HG02884 (cell line): ENCODE measurements at regions not wholly inside any gene's neighbourhood (a gene's known extent, or its start where the extent isn't known, plus 50 kb on each side); places are given as distances from the start of the nearest gene placed in this dataset.
"Not testable (repeated sequence)": the region's sequence is repeated elsewhere in the genome, so short reads cannot be mapped to it uniquely, and the experiment has no call there.

ENCODE experiments used
- ATAC-seq: cut with Tn5 transposase; IDR thresholded peaks from one replicate; pipeline ENCODE4 v1.9.1; 2021; ENCODE audit warnings: mild to moderate bottlenecking, moderate library complexity; ENCODE audit not compliant: unreplicated experiment

- no peak for ATAC-seq
These were observed 481.4 kb downstream of the XYLT1 start for GRCh38 chr16:16989368-16989767.

DNA sequence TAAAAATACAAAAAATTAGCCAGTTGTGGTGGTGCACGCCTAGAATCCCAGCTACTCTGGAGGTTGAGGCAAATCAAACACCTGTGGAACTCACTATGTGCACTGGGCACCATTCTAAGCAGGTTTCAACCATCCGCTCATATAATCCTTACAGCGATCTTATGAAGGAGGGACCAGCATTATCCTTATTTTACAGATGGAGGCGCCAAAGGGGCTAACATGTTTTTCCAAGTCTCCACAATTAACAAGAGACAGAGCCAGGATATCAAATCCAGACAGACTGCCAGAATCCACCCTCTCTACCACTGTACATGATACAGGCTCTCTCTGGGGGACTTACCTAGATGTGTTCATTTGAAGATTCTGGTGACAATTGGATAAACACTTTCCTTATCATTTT, 479.0 kb downstream of the XYLT1 start:
- no peak for ATAC-seq

DNA sequence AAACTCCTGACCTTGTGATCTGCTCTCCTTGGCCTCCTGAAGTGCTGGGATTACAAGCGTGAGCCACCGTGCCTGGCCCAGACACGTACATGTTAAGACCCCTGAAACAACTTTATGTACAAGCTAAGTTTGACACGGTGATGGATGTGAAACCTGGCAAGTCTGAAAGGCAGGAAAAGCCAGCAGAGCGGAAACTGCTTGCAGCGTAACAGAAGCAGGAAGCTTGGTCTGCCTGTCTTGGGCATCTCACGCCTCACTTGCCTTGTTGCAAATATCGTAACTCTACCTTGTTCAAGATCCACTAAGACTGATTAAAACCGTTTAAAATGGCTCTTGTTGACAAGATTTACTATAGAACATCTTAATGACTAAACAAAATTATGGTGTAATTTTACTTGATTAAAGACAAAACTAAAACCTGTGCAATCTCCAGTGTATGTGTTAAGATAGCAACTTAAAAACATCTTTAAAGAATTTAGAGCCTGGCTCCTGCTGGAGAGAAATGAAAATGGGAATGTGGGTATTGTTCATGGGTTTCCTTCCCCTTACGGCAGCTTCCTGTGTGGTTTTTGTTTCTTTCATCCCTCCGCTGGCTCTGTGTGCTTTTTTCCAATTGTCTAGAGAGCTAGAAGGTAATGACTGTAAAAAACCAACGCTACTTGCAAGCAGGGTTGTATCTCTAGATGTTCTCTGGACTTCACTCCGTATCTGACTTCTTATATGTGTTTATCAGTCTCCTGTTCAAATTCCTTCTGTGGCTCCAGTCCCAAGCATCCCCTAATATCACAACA, 477.6 kb downstream of the XYLT1 start:
- ATAC-seq: no peak

DNA sequence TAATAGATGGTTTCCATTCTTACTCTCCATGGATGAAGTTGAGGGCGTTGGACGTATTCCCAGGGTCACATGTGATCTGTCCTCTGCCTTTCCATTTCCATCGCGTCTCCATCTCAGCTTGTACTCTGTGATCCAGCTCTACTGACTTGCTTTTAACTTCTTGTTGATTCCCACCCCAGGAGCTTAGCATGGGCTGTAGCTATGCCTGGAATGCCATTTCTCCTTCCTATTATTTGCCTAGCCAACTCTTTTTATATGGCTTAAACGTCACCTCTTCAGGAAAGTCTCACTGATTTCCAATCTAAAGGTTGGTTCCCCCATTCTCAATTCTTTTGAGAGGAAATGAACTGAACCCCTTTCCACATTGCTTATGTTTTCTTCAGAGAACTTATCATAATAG, 475.9 kb downstream of the XYLT1 start:
- ATAC-seq: no peak

GRCh38 chr16:16996827-16997226, 473.9 kb downstream of the XYLT1 start:
- ATAC-seq: no peak

GRCh38 chr16:16997349-16997748, 473.4 kb downstream of the XYLT1 start:
- no peak for ATAC-seq

DNA sequence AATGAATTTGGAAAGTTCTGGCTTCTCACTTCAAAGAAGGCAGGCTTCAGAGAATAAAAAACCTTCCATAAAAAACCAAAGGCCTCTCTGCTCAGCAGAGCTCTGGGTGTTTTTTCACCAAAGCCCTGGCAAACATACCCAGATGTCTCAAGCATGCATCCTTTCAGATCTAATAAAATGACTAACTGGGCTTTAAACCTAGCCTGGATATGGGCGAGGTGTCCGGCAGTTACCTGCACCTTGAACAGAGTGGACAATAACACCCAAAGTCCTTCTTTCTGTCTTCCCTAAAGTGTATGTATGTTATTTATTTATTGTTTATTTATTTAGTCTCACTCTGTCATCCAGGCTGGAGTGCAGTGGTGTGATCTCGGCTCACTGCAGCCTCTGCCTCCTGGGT, 469.3 kb downstream of the XYLT1 start:
- no peak for ATAC-seq

DNA sequence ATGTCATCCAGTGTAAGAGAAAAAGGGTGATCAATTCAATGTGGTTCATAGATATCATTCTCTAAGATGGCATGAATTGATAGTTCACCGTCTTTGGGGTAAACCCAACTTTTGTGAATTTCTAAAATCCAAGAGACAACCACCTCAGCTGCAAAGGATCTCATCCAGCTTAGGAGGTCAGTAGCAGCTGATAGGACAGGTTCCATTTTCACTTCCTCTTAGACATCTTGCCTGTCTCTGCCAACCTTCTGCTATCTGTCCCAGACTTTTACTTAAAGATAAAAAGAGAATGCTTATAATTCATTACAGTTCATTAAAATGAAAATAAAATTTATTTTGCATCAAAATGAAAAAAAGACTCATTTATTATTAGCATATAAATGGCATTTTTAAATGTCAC, 468.2 kb downstream of the XYLT1 start:
- no peak for ATAC-seq

DNA sequence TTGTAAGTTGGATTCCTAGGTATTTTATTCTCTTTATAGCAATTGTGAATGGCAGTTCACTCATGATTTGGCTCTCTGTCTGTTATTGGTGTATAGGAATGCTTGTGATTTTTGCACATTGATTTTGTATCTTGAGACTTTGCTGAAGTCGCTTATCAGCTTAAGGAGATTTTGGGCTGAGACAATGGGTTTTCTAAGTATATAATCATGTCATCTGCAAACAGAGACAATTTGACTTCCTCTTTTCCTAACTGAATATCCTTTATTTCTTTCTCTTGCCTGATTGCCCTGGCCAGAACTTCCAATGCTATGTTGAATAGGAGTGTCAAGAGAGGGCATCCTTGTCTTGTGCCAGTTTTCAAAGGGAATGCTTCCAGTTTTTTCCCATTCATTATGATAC, 464.8 kb downstream of the XYLT1 start:
- ATAC-seq: not testable (repeated sequence)

DNA sequence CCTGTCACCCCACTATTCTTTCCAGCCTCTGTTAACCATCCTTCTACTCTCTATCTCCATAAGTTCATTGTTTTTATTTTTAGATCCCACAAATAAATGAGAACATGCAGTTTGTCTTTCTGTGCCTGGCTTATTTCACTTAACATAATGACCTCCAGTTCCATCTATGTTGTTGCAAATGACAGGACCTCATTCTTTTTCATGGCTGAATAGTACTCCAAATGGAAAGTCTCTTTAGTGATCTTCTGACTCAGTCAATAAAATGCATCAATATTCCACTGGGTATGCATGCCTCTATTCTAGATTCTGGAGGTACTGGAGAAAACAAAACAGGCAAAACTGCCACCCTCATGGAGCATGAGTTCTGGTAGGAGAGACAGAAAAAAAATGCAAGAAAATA, 459.0 kb downstream of the XYLT1 start:
- no peak for ATAC-seq

DNA sequence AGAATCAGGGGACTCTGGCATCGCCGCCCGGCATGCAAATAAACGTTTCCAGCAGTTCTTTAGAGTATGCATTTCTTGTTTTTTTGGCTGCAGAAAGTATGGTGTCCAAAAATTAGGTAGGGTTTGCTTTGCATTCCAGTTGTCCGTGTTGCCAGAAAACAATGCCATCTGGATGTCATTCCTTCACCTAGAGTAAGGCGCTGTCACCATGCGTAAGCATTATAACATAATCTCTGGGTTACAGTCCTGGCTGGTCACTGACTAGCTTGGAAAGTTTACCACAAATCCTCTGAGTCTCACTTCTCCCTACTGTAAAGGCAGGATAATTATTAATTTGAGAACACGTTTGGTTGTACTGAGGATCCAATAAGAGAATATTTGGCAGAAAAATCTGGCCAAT, 457.7 kb downstream of the XYLT1 start:
- no peak for ATAC-seq

- ATAC-seq: no peak
These were observed 456.2 kb downstream of the XYLT1 start for GRCh38 chr16:17014484-17015121.

DNA sequence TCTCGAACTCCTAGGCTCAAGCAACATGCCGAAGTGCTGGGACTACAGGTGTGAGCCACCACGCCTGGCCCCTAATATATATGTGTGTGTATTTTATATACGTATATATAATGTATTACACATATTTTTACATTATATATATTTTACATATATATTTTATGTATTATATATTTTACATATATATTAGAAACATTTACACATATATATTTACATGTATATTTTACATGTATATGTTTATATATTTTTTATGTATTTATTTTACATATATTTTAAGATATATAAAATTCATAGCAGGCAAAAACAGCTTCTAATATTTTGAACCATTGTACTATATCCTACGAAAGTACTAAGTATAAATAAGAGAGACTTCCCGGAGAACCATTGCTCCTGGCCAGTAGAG, 455.1 kb downstream of the XYLT1 start:
- ATAC-seq: no peak

GRCh38 chr16:17017442-17017841, 453.3 kb downstream of the XYLT1 start:
- no peak for ATAC-seq

DNA sequence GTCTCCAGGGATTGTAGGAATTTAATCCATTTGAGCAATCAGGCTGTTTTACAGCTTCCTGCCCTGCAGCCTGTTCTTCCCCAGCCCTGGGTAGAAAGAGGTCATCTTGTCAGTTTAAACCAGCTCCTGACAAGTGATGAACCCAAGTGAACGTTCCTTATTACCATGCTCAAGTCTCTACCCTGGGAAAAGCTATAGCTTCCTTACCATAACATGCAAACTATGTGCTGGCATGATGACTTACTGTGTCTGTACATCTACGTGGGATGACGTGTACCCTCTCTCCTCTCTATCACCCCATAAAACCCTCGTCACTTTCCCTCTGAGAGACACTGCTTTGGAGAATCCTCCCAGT, 452.2 kb downstream of the XYLT1 start:
- no peak for ATAC-seq

- no peak for ATAC-seq
These were observed 451.4 kb downstream of the XYLT1 start for GRCh38 chr16:17019366-17019765.

DNA sequence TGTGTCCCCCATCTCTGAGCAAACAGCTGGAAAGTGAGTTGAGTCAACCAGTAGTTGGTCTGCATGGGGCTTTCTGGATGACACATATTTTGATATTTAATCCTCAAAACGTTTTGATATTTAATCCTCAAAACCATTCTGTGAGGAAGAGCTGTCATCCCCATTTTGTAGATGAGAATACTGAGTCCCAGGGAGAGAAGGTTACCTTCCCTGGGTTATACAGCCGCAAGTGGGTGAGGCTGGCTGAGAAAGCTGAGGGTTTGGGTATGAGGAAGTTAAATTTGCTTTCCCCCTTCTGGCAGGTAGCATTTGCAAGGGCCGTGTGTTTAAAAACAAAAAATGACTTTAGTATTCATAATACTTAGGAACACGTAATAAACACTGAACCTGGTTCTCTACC, 447.2 kb downstream of the XYLT1 start:
- no peak for ATAC-seq

GRCh38 chr16:17024514-17024913, 446.2 kb downstream of the XYLT1 start:
- ATAC-seq: no peak

- ATAC-seq: peak; percentile 85
These were observed 444.0 kb downstream of the XYLT1 start for GRCh38 chr16:17026600-17027242.

DNA sequence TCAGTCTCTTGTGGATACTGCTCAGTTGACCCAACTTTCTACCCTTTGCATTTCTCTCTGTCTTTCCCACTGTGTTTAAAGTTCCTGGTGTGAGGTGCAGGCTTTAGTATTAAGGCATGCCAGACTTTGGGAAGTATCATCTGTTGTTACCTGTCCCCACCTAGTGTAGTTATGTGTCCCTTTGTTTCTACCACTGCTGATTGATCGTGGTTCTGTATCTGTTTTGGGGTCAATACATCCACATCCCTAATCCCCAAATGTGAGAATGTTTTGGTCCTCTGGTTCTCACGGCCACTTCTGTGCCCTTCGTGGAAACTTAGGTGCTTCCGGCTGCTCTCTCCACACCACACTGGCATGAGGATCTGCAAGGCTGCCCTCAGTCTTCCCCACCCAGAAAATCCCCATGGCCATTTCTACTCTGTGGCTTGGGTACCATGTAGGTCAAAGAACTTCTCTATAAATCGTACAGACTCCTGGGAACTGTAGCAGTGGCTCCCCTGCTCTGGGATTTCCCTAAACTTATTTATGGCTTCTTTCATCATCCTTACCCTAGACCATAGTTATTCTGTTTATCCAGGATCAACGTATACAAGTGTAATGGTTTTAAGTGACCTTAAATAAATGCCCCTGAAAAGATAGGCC, 443.2 kb downstream of the XYLT1 start:
- no peak for ATAC-seq

GRCh38 chr16:17029602-17030350, 441.0 kb downstream of the XYLT1 start:
- no peak for ATAC-seq
